Neural cell (in vitro differentiated cells): ENCODE measurements at regions not wholly inside any gene's neighbourhood (a gene's known extent, or its start where the extent isn't known, plus 50 kb on each side); places are given as distances from the start of the nearest gene placed in this dataset.

Source experiments
- RAD21 ChIP-seq: fragments of 450-650 bp; conservative IDR thresholded peaks from 2 replicates; pipeline ENCODE4 v1.6.1; 2014; ENCODE audit warnings: antibody characterized with exemption, mild to moderate bottlenecking, moderate library complexity
- TF ChIP-seq, protein P1 (sequence below): fragments of 450-650 bp; IDR thresholded peaks from 2 replicates; pipeline ENCODE4 v1.5.1; 2014; ENCODE audit warnings: antibody characterized with exemption, mild to moderate bottlenecking, moderate library complexity; ENCODE audit not compliant: poor library complexity, severe bottlenecking
- TF ChIP-seq, protein P2 (sequence below): IDR thresholded peaks from 2 replicates; pipeline ENCODE4 v1.6.1; 2012; ENCODE audit warnings: borderline replicate concordance

GRCh38 chr20:23150304-23151007 lies 64.3 kb upstream of the CD93 start:
- TF ChIP-seq, protein P1, sequence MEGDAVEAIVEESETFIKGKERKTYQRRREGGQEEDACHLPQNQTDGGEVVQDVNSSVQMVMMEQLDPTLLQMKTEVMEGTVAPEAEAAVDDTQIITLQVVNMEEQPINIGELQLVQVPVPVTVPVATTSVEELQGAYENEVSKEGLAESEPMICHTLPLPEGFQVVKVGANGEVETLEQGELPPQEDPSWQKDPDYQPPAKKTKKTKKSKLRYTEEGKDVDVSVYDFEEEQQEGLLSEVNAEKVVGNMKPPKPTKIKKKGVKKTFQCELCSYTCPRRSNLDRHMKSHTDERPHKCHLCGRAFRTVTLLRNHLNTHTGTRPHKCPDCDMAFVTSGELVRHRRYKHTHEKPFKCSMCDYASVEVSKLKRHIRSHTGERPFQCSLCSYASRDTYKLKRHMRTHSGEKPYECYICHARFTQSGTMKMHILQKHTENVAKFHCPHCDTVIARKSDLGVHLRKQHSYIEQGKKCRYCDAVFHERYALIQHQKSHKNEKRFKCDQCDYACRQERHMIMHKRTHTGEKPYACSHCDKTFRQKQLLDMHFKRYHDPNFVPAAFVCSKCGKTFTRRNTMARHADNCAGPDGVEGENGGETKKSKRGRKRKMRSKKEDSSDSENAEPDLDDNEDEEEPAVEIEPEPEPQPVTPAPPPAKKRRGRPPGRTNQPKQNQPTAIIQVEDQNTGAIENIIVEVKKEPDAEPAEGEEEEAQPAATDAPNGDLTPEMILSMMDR: no peak
- no peak for TF ChIP-seq RAD21
- TF ChIP-seq, protein P2, sequence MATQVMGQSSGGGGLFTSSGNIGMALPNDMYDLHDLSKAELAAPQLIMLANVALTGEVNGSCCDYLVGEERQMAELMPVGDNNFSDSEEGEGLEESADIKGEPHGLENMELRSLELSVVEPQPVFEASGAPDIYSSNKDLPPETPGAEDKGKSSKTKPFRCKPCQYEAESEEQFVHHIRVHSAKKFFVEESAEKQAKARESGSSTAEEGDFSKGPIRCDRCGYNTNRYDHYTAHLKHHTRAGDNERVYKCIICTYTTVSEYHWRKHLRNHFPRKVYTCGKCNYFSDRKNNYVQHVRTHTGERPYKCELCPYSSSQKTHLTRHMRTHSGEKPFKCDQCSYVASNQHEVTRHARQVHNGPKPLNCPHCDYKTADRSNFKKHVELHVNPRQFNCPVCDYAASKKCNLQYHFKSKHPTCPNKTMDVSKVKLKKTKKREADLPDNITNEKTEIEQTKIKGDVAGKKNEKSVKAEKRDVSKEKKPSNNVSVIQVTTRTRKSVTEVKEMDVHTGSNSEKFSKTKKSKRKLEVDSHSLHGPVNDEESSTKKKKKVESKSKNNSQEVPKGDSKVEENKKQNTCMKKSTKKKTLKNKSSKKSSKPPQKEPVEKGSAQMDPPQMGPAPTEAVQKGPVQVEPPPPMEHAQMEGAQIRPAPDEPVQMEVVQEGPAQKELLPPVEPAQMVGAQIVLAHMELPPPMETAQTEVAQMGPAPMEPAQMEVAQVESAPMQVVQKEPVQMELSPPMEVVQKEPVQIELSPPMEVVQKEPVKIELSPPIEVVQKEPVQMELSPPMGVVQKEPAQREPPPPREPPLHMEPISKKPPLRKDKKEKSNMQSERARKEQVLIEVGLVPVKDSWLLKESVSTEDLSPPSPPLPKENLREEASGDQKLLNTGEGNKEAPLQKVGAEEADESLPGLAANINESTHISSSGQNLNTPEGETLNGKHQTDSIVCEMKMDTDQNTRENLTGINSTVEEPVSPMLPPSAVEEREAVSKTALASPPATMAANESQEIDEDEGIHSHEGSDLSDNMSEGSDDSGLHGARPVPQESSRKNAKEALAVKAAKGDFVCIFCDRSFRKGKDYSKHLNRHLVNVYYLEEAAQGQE: no peak
